ENCODE measurements at regions not wholly inside any gene's neighbourhood (a gene's known extent, or its start where the extent isn't known, plus 50 kb on each side); places are given as distances from the start of the nearest gene placed in this dataset.

DNA sequence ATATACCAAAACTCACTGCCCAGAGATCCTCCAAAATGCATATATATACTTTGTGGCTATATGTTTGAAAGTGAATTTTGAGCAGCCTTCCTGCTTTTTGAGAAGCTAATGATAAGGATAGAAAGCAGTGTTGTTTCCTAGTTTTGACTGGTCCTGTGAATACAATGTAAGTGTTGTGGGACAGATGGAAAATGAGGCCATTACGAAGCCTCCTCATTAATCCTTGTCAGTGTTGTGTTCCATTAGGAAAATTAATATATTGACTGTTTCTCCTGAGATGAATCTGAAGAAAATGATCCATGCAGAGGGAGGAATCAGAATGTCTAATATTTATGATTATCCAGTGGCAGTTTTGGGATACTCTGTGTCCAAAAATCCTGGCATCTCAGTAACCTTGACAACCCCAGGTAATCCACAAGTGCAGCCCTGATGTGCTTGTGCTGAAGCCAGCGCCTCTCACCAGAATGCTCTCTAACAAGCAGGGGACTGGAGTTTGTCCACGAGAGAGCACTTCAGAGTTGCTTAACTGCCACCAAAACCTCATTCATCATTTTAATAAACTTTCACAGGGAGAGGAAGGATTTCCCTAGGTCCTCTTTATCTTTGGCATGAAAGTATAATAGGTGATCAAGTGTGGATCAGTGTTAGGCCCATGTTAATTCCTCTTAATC lies 418.6 kb downstream of the CMPK2 start:
- no peak for DNase-seq (ENCODE audit: low spot score)
- Mint-ChIP-seq H3K27me3 (ENCODE audit: low read depth) (no peaks in the 10 kb centered on the region), H3K4me1 (ENCODE audit: low read depth) (no peaks in the 10 kb centered on the region), H3K36me3 (ENCODE audit: low read depth) (no peaks in the 10 kb centered on the region), H3K4me3 (ENCODE audit: unreplicated experiment) (no peak overlapping the region), H3K27ac (ENCODE audit: unreplicated experiment) (no peak overlapping the region), H3K9me3 (ENCODE audit: low read depth) (no peaks in the 10 kb centered on the region)
- TF ChIP-seq, protein P1, sequence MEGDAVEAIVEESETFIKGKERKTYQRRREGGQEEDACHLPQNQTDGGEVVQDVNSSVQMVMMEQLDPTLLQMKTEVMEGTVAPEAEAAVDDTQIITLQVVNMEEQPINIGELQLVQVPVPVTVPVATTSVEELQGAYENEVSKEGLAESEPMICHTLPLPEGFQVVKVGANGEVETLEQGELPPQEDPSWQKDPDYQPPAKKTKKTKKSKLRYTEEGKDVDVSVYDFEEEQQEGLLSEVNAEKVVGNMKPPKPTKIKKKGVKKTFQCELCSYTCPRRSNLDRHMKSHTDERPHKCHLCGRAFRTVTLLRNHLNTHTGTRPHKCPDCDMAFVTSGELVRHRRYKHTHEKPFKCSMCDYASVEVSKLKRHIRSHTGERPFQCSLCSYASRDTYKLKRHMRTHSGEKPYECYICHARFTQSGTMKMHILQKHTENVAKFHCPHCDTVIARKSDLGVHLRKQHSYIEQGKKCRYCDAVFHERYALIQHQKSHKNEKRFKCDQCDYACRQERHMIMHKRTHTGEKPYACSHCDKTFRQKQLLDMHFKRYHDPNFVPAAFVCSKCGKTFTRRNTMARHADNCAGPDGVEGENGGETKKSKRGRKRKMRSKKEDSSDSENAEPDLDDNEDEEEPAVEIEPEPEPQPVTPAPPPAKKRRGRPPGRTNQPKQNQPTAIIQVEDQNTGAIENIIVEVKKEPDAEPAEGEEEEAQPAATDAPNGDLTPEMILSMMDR (IDR thresholded peaks at IDR 0.05): no peak

DNA sequence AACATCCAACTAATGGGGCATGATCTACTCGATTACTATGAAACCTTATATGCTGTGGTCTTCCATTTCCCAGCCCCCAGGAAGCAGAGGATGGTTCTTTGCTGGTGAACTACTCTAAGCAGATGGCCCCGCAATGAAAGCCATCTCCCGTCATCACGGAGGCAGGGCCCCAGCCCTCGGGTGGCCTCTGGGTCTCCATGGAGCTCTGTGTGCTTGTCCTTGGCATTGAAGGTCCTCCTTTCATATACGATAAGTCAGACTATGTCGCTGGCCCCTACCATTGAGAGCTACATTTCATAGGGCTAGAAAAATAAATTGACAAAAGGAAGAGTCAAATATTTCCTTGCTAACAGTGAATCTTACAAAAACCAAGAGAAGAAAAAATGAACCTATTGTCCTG lies 416.8 kb downstream of the CMPK2 start:
- Mint-ChIP-seq H3K9me3 (ENCODE audit: low read depth) (peaks cover 3% of the 10 kb centered on the region), H3K4me1 (ENCODE audit: low read depth) (no peaks in the 10 kb centered on the region), H3K27ac (ENCODE audit: unreplicated experiment) (no peak overlapping the region)

DNA sequence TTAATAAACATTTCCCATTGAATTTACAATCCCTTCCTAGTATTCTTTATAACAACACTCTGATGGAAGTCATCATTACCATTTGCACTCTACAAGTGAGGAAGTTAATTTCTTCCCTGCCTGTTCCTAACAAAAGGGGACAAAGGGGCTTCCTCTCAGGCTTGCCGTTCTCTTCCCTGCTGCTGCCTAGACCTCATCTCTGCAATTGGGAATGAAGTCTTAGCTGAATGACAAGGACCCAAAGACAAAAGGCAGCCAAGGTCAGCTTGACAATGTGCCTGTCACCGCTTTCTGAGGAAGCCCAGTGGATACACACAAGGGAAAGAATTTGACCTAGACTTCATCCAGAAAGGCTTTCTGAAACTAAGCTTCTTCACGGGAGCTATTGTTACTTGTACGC lies 416.4 kb downstream of the CMPK2 start:
- H3K36me3 Mint-ChIP-seq (ENCODE audit: low read depth): no peaks in the 10 kb centered on the region
- no peak overlapping the region for H3K27ac Mint-ChIP-seq (ENCODE audit: unreplicated experiment)

More for the DNA sequence above, 416.8 kb downstream of the CMPK2 start:
- H3K36me3 Mint-ChIP-seq (ENCODE audit: low read depth): no peaks in the 10 kb centered on the region
- TF ChIP-seq, protein P1 (IDR thresholded peaks at IDR 0.05): no peak
- H3K4me3 Mint-ChIP-seq (ENCODE audit: unreplicated experiment): no peak overlapping the region
- no peak for DNase-seq (ENCODE audit: low spot score)
- no peaks in the 10 kb centered on the region for H3K27me3 Mint-ChIP-seq (ENCODE audit: low read depth)

DNA sequence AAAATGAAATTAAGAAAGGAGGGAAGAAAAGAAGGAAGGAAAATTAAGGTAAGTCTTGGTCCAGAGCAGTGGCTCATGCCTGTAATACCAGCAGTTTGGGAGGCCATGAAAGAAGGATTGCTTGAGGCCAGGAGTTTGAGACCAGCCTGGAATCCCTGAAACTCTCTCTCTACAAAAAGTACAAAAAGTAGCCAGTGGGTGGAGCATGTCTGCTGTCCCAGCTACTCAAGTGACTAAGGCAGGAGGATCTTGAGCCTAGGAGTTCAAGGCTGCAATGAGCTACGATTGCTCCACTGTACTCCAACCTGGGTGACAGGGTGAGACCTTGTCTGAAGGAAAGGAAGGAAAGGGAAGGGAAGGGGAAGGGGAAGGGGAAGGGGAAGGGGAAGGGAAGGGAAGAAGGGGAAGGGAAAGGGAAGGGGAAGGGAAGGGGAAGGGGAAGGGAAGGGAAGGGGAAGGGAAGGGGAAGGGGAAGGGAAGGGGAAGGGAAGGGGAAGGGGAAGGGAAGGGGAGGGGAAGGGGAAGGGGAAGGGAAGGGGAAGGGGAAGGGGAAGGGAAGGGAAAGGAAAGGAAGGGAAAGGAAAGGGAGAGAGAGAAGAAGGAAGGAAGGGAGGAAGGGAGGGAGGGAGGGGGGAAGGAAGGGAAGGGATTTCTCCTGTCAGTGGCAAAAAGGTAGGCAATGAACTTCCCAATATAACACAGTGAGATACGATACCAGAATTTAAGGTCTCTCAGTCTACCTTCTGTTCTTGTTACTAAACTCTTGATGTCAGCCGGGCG lies 412.8 kb downstream of the CMPK2 start:
- H3K4me3 Mint-ChIP-seq (ENCODE audit: unreplicated experiment): no peak overlapping the region
- H3K27me3 Mint-ChIP-seq (ENCODE audit: low read depth): no peaks in the 10 kb centered on the region
- peaks cover 11% of the 10 kb centered on the region for H3K36me3 Mint-ChIP-seq (ENCODE audit: low read depth)
- DNase-seq (ENCODE audit: low spot score): no peak
- TF ChIP-seq, protein P1 (IDR thresholded peaks at IDR 0.05): peak; percentile 30
- H3K27ac Mint-ChIP-seq (ENCODE audit: unreplicated experiment): no peak overlapping the region
- no peaks in the 10 kb centered on the region for H3K4me1 Mint-ChIP-seq (ENCODE audit: low read depth)
- peaks cover 33% of the 10 kb centered on the region for H3K9me3 Mint-ChIP-seq (ENCODE audit: low read depth)

More for the DNA sequence above, 416.4 kb downstream of the CMPK2 start:
- Mint-ChIP-seq H3K9me3 (ENCODE audit: low read depth) (peaks cover 7% of the 10 kb centered on the region), H3K27me3 (ENCODE audit: low read depth) (no peaks in the 10 kb centered on the region), H3K4me3 (ENCODE audit: unreplicated experiment) (no peak overlapping the region), H3K4me1 (ENCODE audit: low read depth) (no peaks in the 10 kb centered on the region)
- TF ChIP-seq, protein P1 (IDR thresholded peaks at IDR 0.05): no peak
- DNase-seq (ENCODE audit: low spot score): no peak

DNA sequence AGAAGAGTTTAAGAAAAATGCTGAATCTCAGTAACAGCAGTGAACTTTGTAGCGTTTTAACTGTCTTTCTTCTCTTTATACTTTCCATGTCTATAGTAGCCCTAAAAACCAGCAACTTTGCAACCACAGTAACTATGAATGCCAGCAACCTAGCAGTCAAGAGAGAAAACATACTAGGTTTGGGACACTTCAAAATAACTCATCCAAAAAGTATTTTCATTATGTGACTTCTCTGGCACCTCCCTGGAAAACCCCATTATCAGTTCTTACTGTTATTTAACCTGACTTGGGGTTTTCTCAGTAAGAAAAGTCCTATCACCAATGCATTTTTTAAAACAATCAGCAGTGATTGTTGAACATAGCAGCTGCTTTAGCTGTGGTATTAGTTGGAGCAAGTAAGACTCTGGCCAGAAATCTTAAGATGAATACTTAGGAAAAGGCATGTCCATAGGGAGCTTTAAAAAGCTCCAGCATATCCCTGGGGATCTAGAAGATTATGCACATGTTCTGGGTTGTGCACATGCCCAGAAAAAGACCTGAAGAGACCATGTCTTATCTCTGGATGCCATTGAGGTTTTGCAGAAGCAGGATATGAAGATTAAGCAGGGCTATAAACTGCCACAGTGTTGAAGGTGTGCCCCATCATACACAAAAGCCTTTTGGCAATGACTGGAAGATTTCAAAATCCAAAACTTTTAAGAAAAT lies 411.3 kb downstream of the CMPK2 start:
- no peak for DNase-seq (ENCODE audit: low spot score)
- H3K27me3 Mint-ChIP-seq (ENCODE audit: low read depth): no peaks in the 10 kb centered on the region
- TF ChIP-seq, protein P1 (IDR thresholded peaks at IDR 0.05): no peak

More for the DNA sequence above, 411.3 kb downstream of the CMPK2 start:
- Mint-ChIP-seq H3K4me3 (ENCODE audit: unreplicated experiment) (no peak overlapping the region), H3K9me3 (ENCODE audit: low read depth) (peaks cover 35% of the 10 kb centered on the region), H3K4me1 (ENCODE audit: low read depth) (no peaks in the 10 kb centered on the region), H3K36me3 (ENCODE audit: low read depth) (peaks cover 11% of the 10 kb centered on the region), H3K27ac (ENCODE audit: unreplicated experiment) (no peak overlapping the region)

Measured in chondrocyte (in vitro differentiated cells).